ENCODE measurements at regions not wholly inside any gene's neighbourhood (a gene's known extent, or its start where the extent isn't known, plus 50 kb on each side); places are given as distances from the start of the nearest gene placed in this dataset.

GRCh38 chr6:27178407-27178730 is 69.1 kb upstream of the PRSS16 start:
- Histone ChIP-seq H2AFZ (ENCODE audit: low read depth, low read length, severe bottlenecking) (no peak overlapping the region), H3K27me3 (ENCODE audit: low read length) (no peaks in the 10 kb centered on the region), H3K27ac (ENCODE audit: low read depth, low read length) (no peak overlapping the region), H3K9me2 (replicated peaks; ENCODE audit: insufficient read depth, low read length) (no peaks in the 10 kb centered on the region), H3K4me2 (ENCODE audit: low read depth, low read length, poor library complexity, severe bottlenecking) (peak overlapping the region; percentile 95), H3K36me3 (ENCODE audit: low read length) (no peaks in the 10 kb centered on the region), H4K20me1 (ENCODE audit: low read depth, low read length) (no peaks in the 10 kb centered on the region), H3K79me2 (ENCODE audit: insufficient read depth, low read length) (no peaks in the 10 kb centered on the region), H3F3A (ENCODE audit: insufficient read depth) (0 out of 2 replicates have a peak, but pooled peaks cover 7% of the 10 kb centered on the region), H3K9ac (ENCODE audit: low read length) (no peak overlapping the region), H3K4me3 (ENCODE audit: insufficient read depth, low read length, poor library complexity, severe bottlenecking) (peak overlapping the region; percentile 94), H3K9me3 (ENCODE audit: insufficient read depth, low read length) (no peaks in the 10 kb centered on the region)
- TF ChIP-seq CTCF (IDR thresholded peaks at IDR 0.05; ENCODE audit: insufficient read depth, low read length, poor library complexity, severe bottlenecking) = no peak

- H3K4me3 ChIP-seq (ENCODE audit: insufficient read depth, low read length, poor library complexity, severe bottlenecking) = no peak overlapping the region
- no peak overlapping the region for H2AFZ ChIP-seq (ENCODE audit: low read depth, low read length, severe bottlenecking)
- no peaks in the 10 kb centered on the region for H3K9me3 ChIP-seq (ENCODE audit: insufficient read depth, low read length)
- no peaks in the 10 kb centered on the region for H3K79me2 ChIP-seq (ENCODE audit: insufficient read depth, low read length)
- no peaks in the 10 kb centered on the region for H3K27me3 ChIP-seq (ENCODE audit: low read length)
- no peak overlapping the region for H3K27ac ChIP-seq (ENCODE audit: low read depth, low read length)
- H4K20me1 ChIP-seq (ENCODE audit: low read depth, low read length) = no peaks in the 10 kb centered on the region
- H3K4me2 ChIP-seq (ENCODE audit: low read depth, low read length, poor library complexity, severe bottlenecking) = no peak overlapping the region
- H3K9me2 ChIP-seq (replicated peaks; ENCODE audit: insufficient read depth, low read length) = no peaks in the 10 kb centered on the region
- H3F3A ChIP-seq (ENCODE audit: insufficient read depth) = 0 out of 2 replicates have a peak, but pooled peaks cover 7% of the 10 kb centered on the region
- no peak overlapping the region for H3K9ac ChIP-seq (ENCODE audit: low read length)
- no peaks in the 10 kb centered on the region for H3K36me3 ChIP-seq (ENCODE audit: low read length)
- no peak for TF ChIP-seq EZH2phosphoT487 (conservative IDR thresholded peaks at IDR 0.05; ENCODE audit: low read length)
- no peak for TF ChIP-seq CTCF (IDR thresholded peaks at IDR 0.05; ENCODE audit: insufficient read depth, low read length, poor library complexity, severe bottlenecking)
These were observed 68.6 kb upstream of the PRSS16 start for GRCh38 chr6:27178860-27179259.

- no peak overlapping the region for H3K9ac ChIP-seq (ENCODE audit: low read length)
- no peaks in the 10 kb centered on the region for H4K20me1 ChIP-seq (ENCODE audit: low read depth, low read length)
- H3F3A ChIP-seq (ENCODE audit: insufficient read depth) = no peaks in the 10 kb centered on the region
- H3K27me3 ChIP-seq (ENCODE audit: low read length) = no peaks in the 10 kb centered on the region
- H3K9me3 ChIP-seq (ENCODE audit: insufficient read depth, low read length) = no peaks in the 10 kb centered on the region
- H3K4me2 ChIP-seq (ENCODE audit: low read depth, low read length, poor library complexity, severe bottlenecking) = no peak overlapping the region
- no peak overlapping the region for H2AFZ ChIP-seq (ENCODE audit: low read depth, low read length, severe bottlenecking)
- H3K27ac ChIP-seq (ENCODE audit: low read depth, low read length) = no peak overlapping the region
- no peaks in the 10 kb centered on the region for H3K79me2 ChIP-seq (ENCODE audit: insufficient read depth, low read length)
- no peaks in the 10 kb centered on the region for H3K36me3 ChIP-seq (ENCODE audit: low read length)
- no peak overlapping the region for H3K4me3 ChIP-seq (ENCODE audit: insufficient read depth, low read length, poor library complexity, severe bottlenecking)
- peak; percentile 14 for TF ChIP-seq CTCF (IDR thresholded peaks at IDR 0.05; ENCODE audit: insufficient read depth, low read length, poor library complexity, severe bottlenecking)
- no peak for TF ChIP-seq EZH2phosphoT487 (conservative IDR thresholded peaks at IDR 0.05; ENCODE audit: low read length)
- no peaks in the 10 kb centered on the region for H3K9me2 ChIP-seq (replicated peaks; ENCODE audit: insufficient read depth, low read length)
These were observed 64.3 kb upstream of the PRSS16 start for GRCh38 chr6:27183060-27183832.
